Caco-2 (cell line): ENCODE measurements at regions not wholly inside any gene's neighbourhood (a gene's known extent, or its start where the extent isn't known, plus 50 kb on each side); places are given as distances from the start of the nearest gene placed in this dataset.

Experiments
- BruUV-seq: library from RNA; stranded (reverse); fragments of 400-500 nt; replicated peaks from 2 replicates; lab custom pipeline; 2021; lab: Mats Ljungman, UMichigan
- CTCF ChIA-PET: fragments of 300-600 bp; sonication (Branson Sonifier 250); formaldehyde crosslinking; loops from one replicate; lab custom pipeline; 2022; ENCODE audit warnings: antibody characterized with exemption; lab: Charles Lee
- POLR2A ChIA-PET: fragments of 300-600 bp; sonication (Branson Sonifier 250); formaldehyde crosslinking; loops from one replicate; lab custom pipeline; 2022; ENCODE audit warnings: antibody characterized with exemption; lab: Charles Lee
- DNase-seq, 2 experiments: peaks; one replicate each; pipeline versions ENCODE4 v3.0.0 to v3.0.0-alpha.2; 2020 to 2022
- H3K27me3 ChIP-seq: replicated peaks from 2 replicates; pipeline ENCODE4 v1.6.0; 2011; ENCODE audit warnings: low read length; ENCODE audit not compliant: control insufficient read depth, insufficient read depth
- H3K36me3 ChIP-seq: 2 replicates; pipeline ENCODE4 v1.5.1; 2011; ENCODE audit warnings: low read length; ENCODE audit not compliant: control insufficient read depth, insufficient read depth
- H3K4me1 ChIP-seq: fragments of 250-450 bp; sonication (Bioruptor Pico); 2 replicates; pipeline ENCODE4 v1.5.1; 2020; ENCODE audit warnings: mild to moderate bottlenecking
- H3K4me3 ChIP-seq: 2 replicates; pipeline ENCODE4 v1.5.1; 2011; ENCODE audit warnings: low read depth, mild to moderate bottlenecking, control low read depth, low read length
- H3K9me3 ChIP-seq: fragments of 250-450 bp; sonication (Bioruptor Pico); 2 replicates; pipeline ENCODE4 v1.5.1; 2020; ENCODE audit warnings: mild to moderate bottlenecking, moderate library complexity
- H3K27ac Mint-ChIP-seq: one replicate; pipeline ENCODE4 v1.8.0; 2022; ENCODE audit warnings: mixed read lengths; ENCODE audit not compliant: unreplicated experiment
- H3K27me3 Mint-ChIP-seq: one replicate; pipeline ENCODE4 v1.8.0; 2022; ENCODE audit warnings: mixed read lengths; ENCODE audit not compliant: insufficient read depth, unreplicated experiment
- H3K36me3 Mint-ChIP-seq: one replicate; pipeline ENCODE4 v1.8.0; 2022; ENCODE audit warnings: mild to moderate bottlenecking, mixed read lengths; ENCODE audit not compliant: insufficient read depth, unreplicated experiment
- H3K4me1 Mint-ChIP-seq: one replicate; pipeline ENCODE4 v1.8.0; 2022; ENCODE audit warnings: low read depth, mixed read lengths; ENCODE audit not compliant: unreplicated experiment
- H3K4me3 Mint-ChIP-seq: one replicate; pipeline ENCODE4 v1.8.0; 2022; ENCODE audit warnings: mild to moderate bottlenecking, moderate library complexity, mixed read lengths; ENCODE audit not compliant: unreplicated experiment
- H3K9me3 Mint-ChIP-seq: one replicate; pipeline ENCODE4 v1.8.0; 2022; ENCODE audit warnings: mixed read lengths; ENCODE audit not compliant: unreplicated experiment
- CTCF ChIP-seq, 2 experiments: fragments of 200-600 bp in 1 of 2; IDR thresholded peaks; 1 replicate in 1 of 2; 2 replicates in 1 of 2; pipeline versions ENCODE4 v1.5.1 to v1.8.0; 2011 to 2022; ENCODE audit warnings: antibody characterized with exemption in 1 of 2, control low read depth in 1 of 2, inconsistent platforms in 1 of 2, low read depth in 1 of 2, low read length in 1 of 2, mild to moderate bottlenecking in 1 of 2, moderate library complexity in 1 of 2; ENCODE audit not compliant: insufficient read depth in 1 of 2, severe bottlenecking in 1 of 2, unreplicated experiment in 1 of 2
- intact Hi-C: fragments of 100-400 bp; cut with micrococcal nuclease; formaldehyde crosslinking; loops from one replicate; pipeline ENCODE4 v1.10.0; 2022; ENCODE audit not compliant: unreplicated experiment

GRCh38 chr21:35491920-35492678 lies 443.0 kb upstream of the RUNX1 start:
- DNase-seq = no peak
- Mint-ChIP-seq H3K36me3 (no peaks in the 10 kb centered on the region), H3K9me3 (no peaks in the 10 kb centered on the region), H3K27ac (no peak overlapping the region), H3K4me1 (no peaks in the 10 kb centered on the region), H3K4me3 (no peak overlapping the region), H3K27me3 (peaks cover 3% of the 10 kb centered on the region)
- Histone ChIP-seq H3K27me3 (no peaks in the 10 kb centered on the region), H3K36me3 (no peaks in the 10 kb centered on the region), H3K4me1 (no peaks in the 10 kb centered on the region), H3K4me3 (no peak overlapping the region), H3K9me3 (no peaks in the 10 kb centered on the region)
- ChIA-PET POLR2A (no interaction called here), CTCF (no interaction called here)
- no peak for TF ChIP-seq CTCF (IDR thresholded peaks at IDR 0.05; ENCODE audit: insufficient read depth in 1 of 2, low read depth in 1 of 2, low read length in 1 of 2, severe bottlenecking in 1 of 2, unreplicated experiment in 1 of 2)
- no TSS peak for BruUV-seq
- intact Hi-C loops = no loop called here

GRCh38 chr21:35491114-35491513 lies 442.0 kb upstream of the RUNX1 start:
- H3K9me3 Mint-ChIP-seq = no peaks in the 10 kb centered on the region
- no peak for TF ChIP-seq CTCF (IDR thresholded peaks at IDR 0.05; ENCODE audit: insufficient read depth in 1 of 2, low read depth in 1 of 2, low read length in 1 of 2, severe bottlenecking in 1 of 2, unreplicated experiment in 1 of 2)
- no peaks in the 10 kb centered on the region for H3K4me1 ChIP-seq
- no peaks in the 10 kb centered on the region for H3K36me3 Mint-ChIP-seq
- no peaks in the 10 kb centered on the region for H3K36me3 ChIP-seq
- ChIA-PET POLR2A (no interaction called here), CTCF (no interaction called here)
- no TSS peak for BruUV-seq
- H3K27ac Mint-ChIP-seq = no peak overlapping the region
- no peak overlapping the region for H3K4me3 ChIP-seq
- no peaks in the 10 kb centered on the region for H3K27me3 ChIP-seq
- peaks cover 3% of the 10 kb centered on the region for H3K27me3 Mint-ChIP-seq
- H3K4me1 Mint-ChIP-seq = no peaks in the 10 kb centered on the region
- intact Hi-C loops = no loop called here
- H3K4me3 Mint-ChIP-seq = no peak overlapping the region
- DNase-seq = no peak
- H3K9me3 ChIP-seq = no peaks in the 10 kb centered on the region

- no peaks in the 10 kb centered on the region for H3K36me3 ChIP-seq
- Mint-ChIP-seq H3K4me3 (no peak overlapping the region), H3K36me3 (no peaks in the 10 kb centered on the region), H3K4me1 (no peaks in the 10 kb centered on the region), H3K9me3 (no peaks in the 10 kb centered on the region), H3K27ac (no peak overlapping the region), H3K27me3 (peaks cover 13% of the 10 kb centered on the region)
- no TSS peak for BruUV-seq
- H3K4me1 ChIP-seq = no peaks in the 10 kb centered on the region
- POLR2A ChIA-PET = no interaction called here
- no peak for DNase-seq
- no peaks in the 10 kb centered on the region for H3K27me3 ChIP-seq
- intact Hi-C loops = no loop called here
- TF ChIP-seq CTCF (IDR thresholded peaks at IDR 0.05; ENCODE audit: insufficient read depth in 1 of 2, low read depth in 1 of 2, low read length in 1 of 2, severe bottlenecking in 1 of 2, unreplicated experiment in 1 of 2) = no peak
- H3K9me3 ChIP-seq = no peaks in the 10 kb centered on the region
- CTCF ChIA-PET = no interaction called here
- no peak overlapping the region for H3K4me3 ChIP-seq
Measured at GRCh38 chr21:35489389-35489980, 440.4 kb upstream of the RUNX1 start.
